Gastrocnemius medialis (tissue), 4 donors: ENCODE measurements at regions not wholly inside any gene's neighbourhood (a gene's known extent, or its start where the extent isn't known, plus 50 kb on each side); places are given as distances from the start of the nearest gene placed in this dataset.

Experiments
- ATAC-seq, 2 donors: fragments of 150-250 bp; one replicate each; pipeline ENCODE4 v1.9.1; 2016
- DNase-seq, 2 donors: peaks; one replicate each; pipeline ENCODE4 v3.0.0-alpha.2; 2019
- H3K27ac ChIP-seq, 4 donors: fragments of 200-600 bp; sonication (generic); 1 replicate in 1 of 4; 2 replicates in 3 of 4; pipeline ENCODE4 v1.5.1; 2016 to 2018; ENCODE audit warnings: mild to moderate bottlenecking in 2 of 4, moderate library complexity in 1 of 4
- H3K27me3 ChIP-seq, 3 donors: fragments of 200-600 bp; sonication (generic) in 2 of 3; 1 replicate in 1 of 3; 2 replicates in 2 of 3; pipeline versions ENCODE4 v1.5.1 to v1.6.0; 2016 to 2019; ENCODE audit warnings: mild to moderate bottlenecking in 1 of 3, moderate library complexity in 1 of 3
- H3K36me3 ChIP-seq, 2 donors: fragments of 200-600 bp; sonication (generic) in 1 of 2; one replicate each; pipeline ENCODE4 v1.5.1; 2017 to 2018
- H3K4me1 ChIP-seq, 2 donors: fragments of 200-600 bp; sonication (generic) in 1 of 2; one replicate each; pipeline ENCODE4 v1.5.1; 2016 to 2017; ENCODE audit warnings: mild to moderate bottlenecking in 2 of 2
- H3K4me3 ChIP-seq, 4 donors: fragments of 200-600 bp; sonication (generic) in 3 of 4; 1 replicate in 1 of 4; 2 replicates in 3 of 4; pipeline ENCODE4 v1.5.1; 2016 to 2019; ENCODE audit warnings: mild to moderate bottlenecking in 2 of 4
- H3K9me3 ChIP-seq, 3 donors: fragments of 200-600 bp; sonication (generic) in 2 of 3; 1 replicate in 1 of 3; 2 replicates in 2 of 3; pipeline ENCODE4 v1.5.1; 2016 to 2019
- POLR2A ChIP-seq, 2 donors: fragments of 450-650 bp; IDR thresholded peaks; one replicate each; pipeline ENCODE4 v1.6.1; 2017; ENCODE audit warnings: antibody characterized with exemption in 2 of 2, mild to moderate bottlenecking in 2 of 2, moderate library complexity in 2 of 2
- in situ Hi-C, 4 donors: fragments of 200-750 bp; cut with MboI; loops; one replicate each; pipeline versions ENCODE4 v1.15.0 to v1.8.0; 2017; ENCODE audit warnings: low sequenced_read_pairs in 4 of 4
- intact Hi-C: fragments of 100-400 bp; cut with DNase I; formaldehyde crosslinking; loops from one replicate; pipeline ENCODE4 v1.15.1; 2023; ENCODE audit warnings: low total_unique reads
- TF ChIP-seq, protein P1 (sequence below), 5 experiments: fragments of 450-650 bp in 3 of 5; fragments of 200-600 bp in 2 of 5; sonication (generic) in 2 of 5; IDR thresholded peaks in 4 of 5; conservative IDR thresholded peaks in 1 of 5; 1 replicate in 4 of 5; 2 replicates in 1 of 5; pipeline ENCODE4 v1.5.1; 2016 to 2019; ENCODE audit warnings: antibody characterized with exemption in 5 of 5, mild to moderate bottlenecking in 3 of 5, moderate library complexity in 3 of 5

DNA sequence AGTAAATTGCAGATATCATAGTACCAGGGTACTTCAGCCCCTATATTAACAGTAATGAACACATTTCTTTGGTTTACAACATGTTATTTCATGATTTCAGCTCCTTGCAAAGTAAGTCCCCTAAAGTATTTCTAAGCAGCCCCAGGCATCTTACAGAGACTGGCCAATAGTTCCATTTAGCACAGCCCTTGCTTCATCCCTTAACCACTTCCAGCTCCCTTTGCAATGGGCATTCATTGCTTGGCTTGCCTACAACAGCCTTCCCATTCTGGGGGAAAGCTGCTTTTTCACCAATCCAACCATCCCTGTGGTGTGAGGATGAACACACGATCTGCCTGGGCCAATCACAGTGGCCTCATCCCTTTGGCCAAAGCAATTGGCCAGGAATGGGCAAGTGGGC lies 67.2 kb upstream of the XCR1 start:
- H3K9me3 ChIP-seq = no peaks in the 10 kb centered on the region
- H3K36me3 ChIP-seq = no peaks in the 10 kb centered on the region
- no peaks in the 10 kb centered on the region for H3K27me3 ChIP-seq
- no peak overlapping the region for H3K27ac ChIP-seq
- DNase-seq (no peak), ATAC-seq (no peak)
- no peak overlapping the region for H3K4me3 ChIP-seq
- intact Hi-C loops = no loop called here
- H3K4me1 ChIP-seq = no peaks in the 10 kb centered on the region
- no peak for TF ChIP-seq POLR2A (IDR thresholded peaks at IDR 0.05)
- TF ChIP-seq, protein P1, sequence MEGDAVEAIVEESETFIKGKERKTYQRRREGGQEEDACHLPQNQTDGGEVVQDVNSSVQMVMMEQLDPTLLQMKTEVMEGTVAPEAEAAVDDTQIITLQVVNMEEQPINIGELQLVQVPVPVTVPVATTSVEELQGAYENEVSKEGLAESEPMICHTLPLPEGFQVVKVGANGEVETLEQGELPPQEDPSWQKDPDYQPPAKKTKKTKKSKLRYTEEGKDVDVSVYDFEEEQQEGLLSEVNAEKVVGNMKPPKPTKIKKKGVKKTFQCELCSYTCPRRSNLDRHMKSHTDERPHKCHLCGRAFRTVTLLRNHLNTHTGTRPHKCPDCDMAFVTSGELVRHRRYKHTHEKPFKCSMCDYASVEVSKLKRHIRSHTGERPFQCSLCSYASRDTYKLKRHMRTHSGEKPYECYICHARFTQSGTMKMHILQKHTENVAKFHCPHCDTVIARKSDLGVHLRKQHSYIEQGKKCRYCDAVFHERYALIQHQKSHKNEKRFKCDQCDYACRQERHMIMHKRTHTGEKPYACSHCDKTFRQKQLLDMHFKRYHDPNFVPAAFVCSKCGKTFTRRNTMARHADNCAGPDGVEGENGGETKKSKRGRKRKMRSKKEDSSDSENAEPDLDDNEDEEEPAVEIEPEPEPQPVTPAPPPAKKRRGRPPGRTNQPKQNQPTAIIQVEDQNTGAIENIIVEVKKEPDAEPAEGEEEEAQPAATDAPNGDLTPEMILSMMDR (IDR thresholded peaks at IDR 0.05 in 4 of 5, conservative IDR thresholded peaks at IDR 0.05 in 1 of 5) = no peak
- in situ Hi-C loops = loop anchor here in 2 of 4 donors (25.0 kb wide), 2 partner anchors 268 to 332 kb away; partner anchors contain the start of genes CCR2 (in 1 of the 2) and CCR5 (in 1 of the 2)

DNA sequence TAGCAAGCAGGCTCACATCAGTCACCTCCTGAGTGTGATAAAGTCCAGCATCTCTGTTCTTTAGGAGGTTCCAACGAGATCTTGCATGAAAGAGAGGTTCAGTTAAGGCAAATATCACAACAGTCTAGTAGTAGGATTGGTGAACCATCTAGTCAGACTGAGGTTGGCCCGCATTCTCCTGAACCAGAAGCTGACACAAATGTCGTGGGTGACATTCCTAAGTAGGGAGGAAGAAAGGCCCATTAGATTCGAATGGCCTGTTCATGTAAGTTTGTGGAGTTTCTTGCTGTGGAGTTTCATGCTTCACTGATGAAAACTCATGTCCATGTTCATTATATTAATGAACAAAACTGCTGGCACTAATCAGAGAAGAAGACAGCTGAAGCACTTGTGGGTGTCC lies 66.7 kb upstream of the XCR1 start:
- no peak overlapping the region for H3K27ac ChIP-seq
- no peak for ATAC-seq
- in situ Hi-C loops = loop anchor here in 2 of 4 donors (25.0 kb wide), 2 partner anchors 268 to 332 kb away; partner anchors contain the start of genes CCR2 (in 1 of the 2) and CCR5 (in 1 of the 2)
- H3K36me3 ChIP-seq = no peaks in the 10 kb centered on the region
- intact Hi-C loops = no loop called here
- no peaks in the 10 kb centered on the region for H3K27me3 ChIP-seq
- no peak for DNase-seq
- no peak for TF ChIP-seq POLR2A (IDR thresholded peaks at IDR 0.05)
- TF ChIP-seq, protein P1 (IDR thresholded peaks at IDR 0.05 in 4 of 5, conservative IDR thresholded peaks at IDR 0.05 in 1 of 5) = no peak
- no peak overlapping the region for H3K4me3 ChIP-seq
- no peaks in the 10 kb centered on the region for H3K9me3 ChIP-seq
- H3K4me1 ChIP-seq = no peaks in the 10 kb centered on the region

DNA sequence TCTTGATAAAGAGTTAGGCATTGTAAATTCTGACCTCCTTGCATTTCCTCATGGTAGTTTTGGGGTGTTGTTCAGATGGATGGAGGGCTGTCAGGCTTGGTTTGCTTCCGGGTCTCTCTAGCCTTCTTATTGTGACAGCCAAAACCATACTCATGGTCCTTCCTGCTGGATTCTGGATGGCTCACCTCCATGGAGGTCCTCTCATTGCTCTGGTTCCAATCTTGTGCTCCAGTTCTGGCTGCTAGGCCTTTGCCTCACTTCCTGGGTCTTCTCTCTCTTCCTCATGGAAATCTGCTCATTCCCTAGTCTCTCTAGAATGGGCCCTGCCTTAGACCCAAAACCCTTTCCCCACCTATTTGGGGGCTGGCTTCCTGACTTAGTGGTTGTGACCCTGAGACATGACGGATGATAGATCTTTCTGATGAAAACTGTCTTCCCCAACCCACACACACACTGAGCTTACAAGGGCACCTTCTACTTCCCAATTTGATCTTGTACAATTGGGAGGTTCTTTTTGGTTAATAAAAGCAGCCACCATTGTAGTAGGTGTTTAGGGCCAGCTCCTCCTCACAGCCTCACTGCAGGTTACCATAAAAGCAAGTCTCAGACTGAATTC lies 66.2 kb upstream of the XCR1 start:
- intact Hi-C loops = no loop called here
- no peak for TF ChIP-seq POLR2A (IDR thresholded peaks at IDR 0.05)
- TF ChIP-seq, protein P1 (IDR thresholded peaks at IDR 0.05 in 4 of 5, conservative IDR thresholded peaks at IDR 0.05 in 1 of 5) = no peak
- no peaks in the 10 kb centered on the region for H3K27me3 ChIP-seq
- no peaks in the 10 kb centered on the region for H3K4me1 ChIP-seq
- in situ Hi-C loops = loop anchor here in 2 of 4 donors (25.0 kb wide), 2 partner anchors 269 to 331 kb away; partner anchors contain the start of genes CCR2 (in 1 of the 2) and CCR5 (in 1 of the 2)
- no peak overlapping the region for H3K27ac ChIP-seq
- DNase-seq (no peak), ATAC-seq (no peak)
- H3K4me3 ChIP-seq = no peak overlapping the region
- H3K9me3 ChIP-seq = no peaks in the 10 kb centered on the region
- H3K36me3 ChIP-seq = no peaks in the 10 kb centered on the region

DNA sequence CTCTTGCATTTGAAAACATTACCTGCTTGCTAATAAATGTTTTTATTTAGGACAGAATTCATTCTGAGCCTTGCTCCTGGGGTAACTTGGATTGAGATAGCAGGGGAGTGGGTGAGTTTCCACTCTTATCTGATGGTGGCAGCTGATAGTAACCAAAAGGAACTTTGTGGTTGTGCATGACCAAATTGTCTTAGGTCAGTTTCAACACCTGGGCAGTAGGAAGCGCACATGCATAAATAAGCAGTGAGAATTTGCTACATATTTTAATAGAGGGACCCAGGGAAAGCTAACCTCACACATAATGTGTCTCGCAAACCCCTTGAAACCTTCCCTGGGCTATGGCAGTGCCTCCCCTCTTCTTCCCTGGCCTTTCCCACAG lies 65.4 kb upstream of the XCR1 start:
- Histone ChIP-seq H3K27ac (no peak overlapping the region), H3K4me1 (no peaks in the 10 kb centered on the region), H3K9me3 (no peaks in the 10 kb centered on the region), H3K4me3 (no peak overlapping the region), H3K27me3 (no peaks in the 10 kb centered on the region), H3K36me3 (no peaks in the 10 kb centered on the region)
- DNase-seq (no peak), ATAC-seq (no peak)
- TF ChIP-seq, protein P1 (IDR thresholded peaks at IDR 0.05 in 4 of 5, conservative IDR thresholded peaks at IDR 0.05 in 1 of 5) = no peak
- no peak for TF ChIP-seq POLR2A (IDR thresholded peaks at IDR 0.05)
- in situ Hi-C loops = loop anchor here in 2 of 4 donors (25.0 kb wide), 2 partner anchors 270 to 330 kb away; partner anchors contain the start of genes CCR2 (in 1 of the 2) and CCR5 (in 1 of the 2)
- intact Hi-C loops = no loop called here
